ENCODE measurements at regions not wholly inside any gene's neighbourhood (a gene's known extent, or its start where the extent isn't known, plus 50 kb on each side); places are given as distances from the start of the nearest gene placed in this dataset.

- TF ChIP-seq SETDB1 (IDR thresholded peaks at IDR 0.05; ENCODE audit: insufficient read length, low read length): no peak
- TF ChIP-seq ZNF37A (tag by site-specific recombination; IDR thresholded peaks at IDR 0.05): no peak
- TF ChIP-seq ZNF350 (tag by site-specific recombination; IDR thresholded peaks at IDR 0.05): no peak
- TF ChIP-seq ZNF114 (tag by site-specific recombination; IDR thresholded peaks at IDR 0.05): no peak
- no peak for TF ChIP-seq ZNF280D (tag by site-specific recombination; IDR thresholded peaks at IDR 0.05)
- TF ChIP-seq ZNF791 (tag by site-specific recombination; IDR thresholded peaks at IDR 0.05): no peak
- TF ChIP-seq ZNF335 (tag by site-specific recombination; conservative IDR thresholded peaks at IDR 0.05): no peak
- TF ChIP-seq, protein P1, sequence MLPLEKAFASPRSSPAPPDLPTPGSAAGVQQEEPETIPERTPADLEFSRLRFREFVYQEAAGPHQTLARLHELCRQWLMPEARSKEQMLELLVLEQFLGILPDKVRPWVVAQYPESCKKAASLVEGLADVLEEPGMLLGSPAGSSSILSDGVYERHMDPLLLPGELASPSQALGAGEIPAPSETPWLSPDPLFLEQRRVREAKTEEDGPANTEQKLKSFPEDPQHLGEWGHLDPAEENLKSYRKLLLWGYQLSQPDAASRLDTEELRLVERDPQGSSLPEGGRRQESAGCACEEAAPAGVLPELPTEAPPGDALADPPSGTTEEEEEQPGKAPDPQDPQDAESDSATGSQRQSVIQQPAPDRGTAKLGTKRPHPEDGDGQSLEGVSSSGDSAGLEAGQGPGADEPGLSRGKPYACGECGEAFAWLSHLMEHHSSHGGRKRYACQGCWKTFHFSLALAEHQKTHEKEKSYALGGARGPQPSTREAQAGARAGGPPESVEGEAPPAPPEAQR (tag by site-specific recombination; IDR thresholded peaks at IDR 0.05): no peak
- TF ChIP-seq BCL11B (tag by site-specific recombination; IDR thresholded peaks at IDR 0.05; ENCODE audit: low read depth): no peak
- TF ChIP-seq ZNF670 (tag by site-specific recombination; IDR thresholded peaks at IDR 0.05; ENCODE audit: low read depth): no peak
- no peak for TF ChIP-seq ZNF843 (tag by site-specific recombination; IDR thresholded peaks at IDR 0.05)
Measured at GRCh38 chr6:159473475-159474263, 219.4 kb downstream of the SOD2 start (continued).

GRCh38 chr6:159470397-159470796 is 222.6 kb downstream of the SOD2 start:
- POLR2A ChIA-PET: no interaction called here
- H3K36me3 ChIP-seq (ENCODE audit: control insufficient read depth in 2 of 2, insufficient read depth in 1 of 2, low read length in 2 of 2): no peaks in the 10 kb centered on the region
- H3K9me3 ChIP-seq (ENCODE audit: control insufficient read depth, insufficient read depth, low read depth, low read length): no peaks in the 10 kb centered on the region
- no peaks in the 10 kb centered on the region for H3K4me1 ChIP-seq (ENCODE audit: control insufficient read depth, insufficient read depth, low read length)
- H3K27ac ChIP-seq (ENCODE audit: extremely low read depth, low read depth, low read length): no peak overlapping the region
- CTCF ChIA-PET: interaction anchor here (1.2 kb wide), 1 partner anchor 69 kb away, joined by 3 read pairs; no protein-coding TSS in a partner anchor
- no peak overlapping the region for H3K4me3 ChIP-seq (ENCODE audit: low read depth, low read length)
- TF ChIP-seq ZNF394 (tag by site-specific recombination; IDR thresholded peaks at IDR 0.05; ENCODE audit: borderline replicate concordance): no peak
- no peak for TF ChIP-seq PBX3 (CRISPR knock-in tag; IDR thresholded peaks at IDR 0.05)
- TF ChIP-seq, protein P2, sequence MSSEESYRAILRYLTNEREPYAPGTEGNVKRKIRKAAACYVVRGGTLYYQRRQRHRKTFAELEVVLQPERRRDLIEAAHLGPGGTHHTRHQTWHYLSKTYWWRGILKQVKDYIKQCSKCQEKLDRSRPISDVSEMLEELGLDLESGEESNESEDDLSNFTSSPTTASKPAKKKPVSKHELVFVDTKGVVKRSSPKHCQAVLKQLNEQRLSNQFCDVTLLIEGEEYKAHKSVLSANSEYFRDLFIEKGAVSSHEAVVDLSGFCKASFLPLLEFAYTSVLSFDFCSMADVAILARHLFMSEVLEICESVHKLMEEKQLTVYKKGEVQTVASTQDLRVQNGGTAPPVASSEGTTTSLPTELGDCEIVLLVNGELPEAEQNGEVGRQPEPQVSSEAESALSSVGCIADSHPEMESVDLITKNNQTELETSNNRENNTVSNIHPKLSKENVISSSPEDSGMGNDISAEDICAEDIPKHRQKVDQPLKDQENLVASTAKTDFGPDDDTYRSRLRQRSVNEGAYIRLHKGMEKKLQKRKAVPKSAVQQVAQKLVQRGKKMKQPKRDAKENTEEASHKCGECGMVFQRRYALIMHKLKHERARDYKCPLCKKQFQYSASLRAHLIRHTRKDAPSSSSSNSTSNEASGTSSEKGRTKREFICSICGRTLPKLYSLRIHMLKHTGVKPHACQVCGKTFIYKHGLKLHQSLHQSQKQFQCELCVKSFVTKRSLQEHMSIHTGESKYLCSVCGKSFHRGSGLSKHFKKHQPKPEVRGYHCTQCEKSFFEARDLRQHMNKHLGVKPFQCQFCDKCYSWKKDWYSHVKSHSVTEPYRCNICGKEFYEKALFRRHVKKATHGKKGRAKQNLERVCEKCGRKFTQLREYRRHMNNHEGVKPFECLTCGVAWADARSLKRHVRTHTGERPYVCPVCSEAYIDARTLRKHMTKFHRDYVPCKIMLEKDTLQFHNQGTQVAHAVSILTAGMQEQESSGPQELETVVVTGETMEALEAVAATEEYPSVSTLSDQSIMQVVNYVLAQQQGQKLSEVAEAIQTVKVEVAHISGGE (tag by site-specific recombination; conservative IDR thresholded peaks at IDR 0.05; ENCODE audit: low read depth): no peak
- TF ChIP-seq KLF10 (tag by site-specific recombination; IDR thresholded peaks at IDR 0.05): no peak
- TF ChIP-seq MEIS1 (CRISPR knock-in tag; IDR thresholded peaks at IDR 0.05; ENCODE audit: borderline replicate concordance): no peak
- TF ChIP-seq ZNF239 (tag by site-specific recombination; IDR thresholded peaks at IDR 0.05): no peak

Data from HEK293 (cell line).